Neural cell (in vitro differentiated cells): ENCODE measurements at regions not wholly inside any gene's neighbourhood (a gene's known extent, or its start where the extent isn't known, plus 50 kb on each side); places are given as distances from the start of the nearest gene placed in this dataset.

Experiments
- H2AFZ ChIP-seq: fragments of 200-600, 300-800 bp; sonication (generic), shearing (Covaris generic); 2 replicates; pipeline ENCODE4 v1.6.0; 2014; ENCODE audit warnings: low read depth, mild to moderate bottlenecking, antibody characterized with exemption, low read length, moderate library complexity
- H3F3A ChIP-seq: fragments of 200-600 bp; shearing (Covaris generic); 2 replicates; pipeline ENCODE4 v1.6.1; 2016; ENCODE audit warnings: mild to moderate bottlenecking, moderate library complexity, mixed read lengths, antibody characterized with exemption, low read length; ENCODE audit not compliant: insufficient read depth, poor library complexity, severe bottlenecking
- H3K27ac ChIP-seq: fragments of 200-600, 300-800 bp; sonication (generic), shearing (Covaris generic); 2 replicates; pipeline ENCODE4 v1.5.1; 2014; ENCODE audit warnings: mild to moderate bottlenecking, low read length, moderate library complexity
- H3K27me3 ChIP-seq: fragments of 300-800, 200-600 bp; sonication (generic), shearing (Covaris generic); 2 replicates; pipeline ENCODE4 v1.6.0; 2014; ENCODE audit warnings: mild to moderate bottlenecking, low read depth, low read length, moderate library complexity; ENCODE audit not compliant: insufficient read depth
- H3K36me3 ChIP-seq: fragments of 300-800, 200-600 bp; sonication (generic), shearing (Covaris generic); 2 replicates; pipeline ENCODE4 v1.5.1; 2014; ENCODE audit warnings: mild to moderate bottlenecking, antibody characterized with exemption, low read length, moderate library complexity; ENCODE audit not compliant: insufficient read depth
- H3K4me2 ChIP-seq: fragments of 300-800, 200-600 bp; sonication (generic), shearing (Covaris generic); 2 replicates; pipeline ENCODE4 v1.6.0; 2014; ENCODE audit warnings: mild to moderate bottlenecking, low read length
- H3K4me3 ChIP-seq: fragments of 300-800, 200-600 bp; sonication (generic), shearing (Covaris generic); 2 replicates; pipeline ENCODE4 v1.5.1; 2014; ENCODE audit warnings: mild to moderate bottlenecking, low read length, moderate library complexity
- H3K79me2 ChIP-seq: fragments of 200-600 bp; shearing (Covaris generic); replicated peaks from 2 replicates; pipeline ENCODE4 v1.6.0; 2014; ENCODE audit warnings: mild to moderate bottlenecking, low read length, moderate library complexity; ENCODE audit not compliant: insufficient read depth
- H3K9ac ChIP-seq: fragments of 300-800, 200-600 bp; sonication (generic), shearing (Covaris generic); 2 replicates; pipeline ENCODE4 v1.6.1; 2016; ENCODE audit warnings: mild to moderate bottlenecking, low read length, mixed read lengths
- H3K9me2 ChIP-seq: fragments of 200-600 bp; shearing (Covaris generic); 2 replicates; pipeline ENCODE4 v1.6.1; 2016; ENCODE audit warnings: mild to moderate bottlenecking, low read length, mixed read lengths; ENCODE audit not compliant: insufficient read depth
- H3K9me3 ChIP-seq: fragments of 200-600, 300-800 bp; sonication (generic), shearing (Covaris generic); 2 replicates; pipeline ENCODE4 v1.6.1; 2016; ENCODE audit warnings: mild to moderate bottlenecking, mixed run types, low read length, moderate library complexity, mixed read lengths
- H4K20me1 ChIP-seq: fragments of 200-600 bp; shearing (Covaris generic); 2 replicates; pipeline ENCODE4 v1.6.1; 2016; ENCODE audit warnings: mild to moderate bottlenecking, mixed run types; ENCODE audit not compliant: insufficient read depth
- CTCF ChIP-seq: fragments of 450-650 bp; IDR thresholded peaks from 2 replicates; pipeline ENCODE4 v1.5.1; 2014; ENCODE audit warnings: antibody characterized with exemption, mild to moderate bottlenecking, moderate library complexity; ENCODE audit not compliant: poor library complexity, severe bottlenecking
- EP300 ChIP-seq: fragments of 450-650 bp; conservative IDR thresholded peaks from 2 replicates; pipeline ENCODE4 v1.6.1; 2014; ENCODE audit warnings: antibody characterized with exemption, mild to moderate bottlenecking, moderate library complexity; ENCODE audit not compliant: poor library complexity, severe bottlenecking
- EZH2 ChIP-seq: fragments of 200-600, 300-800 bp; shearing (Covaris generic), sonication (generic); IDR thresholded peaks from 2 replicates; pipeline ENCODE4 v1.6.1; 2014; ENCODE audit warnings: antibody characterized with exemption, low read length, borderline replicate concordance, mild to moderate bottlenecking; ENCODE audit not compliant: insufficient read depth, poor library complexity, severe bottlenecking
- MXI1 ChIP-seq: fragments of 450-650 bp; conservative IDR thresholded peaks from 2 replicates; pipeline ENCODE4 v1.6.1; 2014; ENCODE audit warnings: antibody characterized with exemption, mild to moderate bottlenecking; ENCODE audit not compliant: poor library complexity, severe bottlenecking
- POLR2AphosphoS5 ChIP-seq: IDR thresholded peaks from 2 replicates; pipeline ENCODE4 v1.6.1; 2012
- RAD21 ChIP-seq: fragments of 450-650 bp; conservative IDR thresholded peaks from 2 replicates; pipeline ENCODE4 v1.6.1; 2014; ENCODE audit warnings: antibody characterized with exemption, mild to moderate bottlenecking, moderate library complexity
- REST ChIP-seq: IDR thresholded peaks from 2 replicates; pipeline ENCODE4 v1.6.1; 2012; ENCODE audit warnings: borderline replicate concordance
- SMC3 ChIP-seq: fragments of 450-650 bp; conservative IDR thresholded peaks from 2 replicates; pipeline ENCODE4 v1.6.1; 2014; ENCODE audit warnings: antibody characterized with exemption, mild to moderate bottlenecking, moderate library complexity; ENCODE audit not compliant: poor library complexity
- TAF1 ChIP-seq: IDR thresholded peaks from 2 replicates; pipeline ENCODE4 v1.6.1; 2012; ENCODE audit warnings: low read depth

DNA sequence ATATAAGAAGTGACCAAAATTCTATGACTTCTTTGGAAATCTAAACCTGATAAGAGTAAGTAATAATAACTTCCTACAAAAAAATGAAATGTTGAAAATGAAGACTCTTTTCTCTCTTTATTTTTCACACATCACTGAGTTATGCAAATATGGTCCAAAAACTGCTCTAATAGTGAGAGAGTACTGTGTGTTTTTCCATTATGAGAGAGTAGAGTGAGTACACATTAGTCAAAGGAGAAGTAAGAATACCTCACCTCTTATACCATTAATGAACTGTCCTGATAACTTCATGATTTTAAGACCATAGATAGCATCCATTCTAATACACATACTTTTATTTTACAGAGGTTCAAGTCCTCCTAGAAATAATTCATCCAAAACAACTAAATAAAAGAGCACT is 1310.2 kb downstream of the SI start:
- Histone ChIP-seq H3K79me2 (no peaks in the 10 kb centered on the region), H3K9ac (no peak overlapping the region), H3K27ac (no peak overlapping the region), H2AFZ (no peak overlapping the region), H3K9me2 (no peaks in the 10 kb centered on the region), H3K27me3 (no peaks in the 10 kb centered on the region), H3K9me3 (no peaks in the 10 kb centered on the region), H3K36me3 (no peaks in the 10 kb centered on the region), H3K4me2 (no peak overlapping the region), H3K4me3 (no peak overlapping the region), H3F3A (no peaks in the 10 kb centered on the region), H4K20me1 (no peaks in the 10 kb centered on the region)
- no peak for TF ChIP-seq EP300
- no peak for TF ChIP-seq SMC3
- no peak for TF ChIP-seq MXI1
- no peak for TF ChIP-seq REST
- TF ChIP-seq TAF1 = no peak
- TF ChIP-seq EZH2 = no peak
- no peak for TF ChIP-seq CTCF
- TF ChIP-seq POLR2AphosphoS5 = no peak
- TF ChIP-seq RAD21 = no peak

- Histone ChIP-seq H3K27ac (no peak overlapping the region), H3K27me3 (no peaks in the 10 kb centered on the region), H3F3A (no peaks in the 10 kb centered on the region), H3K9ac (no peak overlapping the region), H3K79me2 (no peaks in the 10 kb centered on the region), H3K9me2 (no peaks in the 10 kb centered on the region), H3K36me3 (no peaks in the 10 kb centered on the region), H3K4me2 (no peak overlapping the region), H4K20me1 (no peaks in the 10 kb centered on the region), H3K9me3 (no peaks in the 10 kb centered on the region), H2AFZ (no peak overlapping the region), H3K4me3 (no peak overlapping the region)
- TF ChIP-seq SMC3 (no peak), RAD21 (no peak), CTCF (no peak), REST (no peak), TAF1 (no peak), MXI1 (no peak), EP300 (no peak), EZH2 (no peak), POLR2AphosphoS5 (no peak)
Observed at GRCh38 chr3:163766112-163766511, 1312.2 kb downstream of the SI start.
